ENCODE measurements at regions not wholly inside any gene's neighbourhood (a gene's known extent, or its start where the extent isn't known, plus 50 kb on each side); places are given as distances from the start of the nearest gene placed in this dataset.
"Not testable (repeated sequence)": the region's sequence is repeated elsewhere in the genome, so short reads cannot be mapped to it uniquely, and the experiment has no call there.

DNA sequence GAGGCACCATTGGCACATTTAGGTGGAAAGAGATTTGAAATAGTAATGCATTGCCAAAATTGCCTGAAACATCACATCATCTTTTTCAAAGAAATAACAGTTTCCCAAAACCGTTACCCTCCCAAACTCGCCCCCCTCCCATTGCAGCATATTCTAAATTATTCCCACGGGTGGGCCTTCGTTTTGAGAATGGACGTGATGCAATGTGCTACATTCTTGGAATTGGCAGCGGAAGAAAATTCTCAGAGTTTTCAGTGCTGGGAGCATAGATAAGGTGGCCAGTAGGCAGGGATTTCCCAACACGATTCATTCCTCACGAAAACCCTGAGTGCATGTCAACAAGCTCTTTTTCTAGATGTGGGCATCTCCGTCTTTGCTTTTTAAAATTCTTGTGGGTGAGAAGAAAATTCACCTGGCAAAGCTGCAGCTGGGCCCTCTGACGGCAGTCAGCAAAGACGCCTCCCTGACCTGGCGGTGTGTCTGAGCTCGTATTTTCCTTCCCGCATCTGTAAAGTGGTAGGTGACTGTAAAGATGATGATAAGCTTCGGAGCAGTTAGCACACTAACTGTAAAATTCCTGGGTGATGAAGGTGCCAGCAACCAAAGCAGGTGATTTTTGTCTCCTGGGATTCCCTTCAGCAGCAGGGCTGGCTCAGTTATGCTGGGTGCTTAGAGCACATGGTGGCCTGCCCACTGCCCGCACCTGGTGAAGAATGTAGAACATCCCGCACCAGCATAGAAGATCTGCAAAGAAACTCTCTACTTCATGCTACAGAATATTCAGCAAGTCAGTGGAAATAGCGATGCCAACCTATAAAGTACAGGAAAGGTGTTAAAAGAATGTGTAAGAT is 141.9 kb upstream of the KLF6 start:
- no peak for DNase-seq (ENCODE audit: low read depth)
- H3K4me3 ChIP-seq (ENCODE audit: low read depth, low read length) = no peak overlapping the region
- TF ChIP-seq MYC (IDR thresholded peaks at IDR 0.05; ENCODE audit: low read depth, low read length) (no peak), MAX (IDR thresholded peaks at IDR 0.05; ENCODE audit: low read depth, low read length) (no peak), POLR2A (IDR thresholded peaks at IDR 0.05; ENCODE audit: extremely low read depth, insufficient read length) (no peak)
- TF ChIP-seq, protein P1, sequence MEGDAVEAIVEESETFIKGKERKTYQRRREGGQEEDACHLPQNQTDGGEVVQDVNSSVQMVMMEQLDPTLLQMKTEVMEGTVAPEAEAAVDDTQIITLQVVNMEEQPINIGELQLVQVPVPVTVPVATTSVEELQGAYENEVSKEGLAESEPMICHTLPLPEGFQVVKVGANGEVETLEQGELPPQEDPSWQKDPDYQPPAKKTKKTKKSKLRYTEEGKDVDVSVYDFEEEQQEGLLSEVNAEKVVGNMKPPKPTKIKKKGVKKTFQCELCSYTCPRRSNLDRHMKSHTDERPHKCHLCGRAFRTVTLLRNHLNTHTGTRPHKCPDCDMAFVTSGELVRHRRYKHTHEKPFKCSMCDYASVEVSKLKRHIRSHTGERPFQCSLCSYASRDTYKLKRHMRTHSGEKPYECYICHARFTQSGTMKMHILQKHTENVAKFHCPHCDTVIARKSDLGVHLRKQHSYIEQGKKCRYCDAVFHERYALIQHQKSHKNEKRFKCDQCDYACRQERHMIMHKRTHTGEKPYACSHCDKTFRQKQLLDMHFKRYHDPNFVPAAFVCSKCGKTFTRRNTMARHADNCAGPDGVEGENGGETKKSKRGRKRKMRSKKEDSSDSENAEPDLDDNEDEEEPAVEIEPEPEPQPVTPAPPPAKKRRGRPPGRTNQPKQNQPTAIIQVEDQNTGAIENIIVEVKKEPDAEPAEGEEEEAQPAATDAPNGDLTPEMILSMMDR (IDR thresholded peaks at IDR 0.05; ENCODE audit: low read depth, low read length) = no peak

DNA sequence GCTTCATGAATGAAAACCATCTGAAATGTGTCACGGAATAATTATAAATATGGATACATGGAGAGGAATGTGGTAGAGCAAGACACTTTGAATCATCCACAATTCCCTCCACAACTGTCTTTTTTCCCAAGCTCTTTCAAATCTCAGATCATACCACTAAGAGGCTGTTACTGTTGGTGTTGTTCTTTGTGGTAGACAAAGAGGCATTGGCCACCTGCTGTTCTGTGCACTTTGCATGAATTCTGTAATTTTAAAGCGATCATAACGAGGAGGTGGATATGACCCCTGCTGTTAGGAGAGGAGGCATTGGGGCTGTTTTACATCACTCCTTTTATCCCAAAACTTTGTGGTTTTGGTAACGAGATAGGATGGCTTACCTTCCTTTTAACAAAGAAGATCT is 141.2 kb upstream of the KLF6 start:
- DNase-seq (ENCODE audit: low read depth) = no peak

DNA sequence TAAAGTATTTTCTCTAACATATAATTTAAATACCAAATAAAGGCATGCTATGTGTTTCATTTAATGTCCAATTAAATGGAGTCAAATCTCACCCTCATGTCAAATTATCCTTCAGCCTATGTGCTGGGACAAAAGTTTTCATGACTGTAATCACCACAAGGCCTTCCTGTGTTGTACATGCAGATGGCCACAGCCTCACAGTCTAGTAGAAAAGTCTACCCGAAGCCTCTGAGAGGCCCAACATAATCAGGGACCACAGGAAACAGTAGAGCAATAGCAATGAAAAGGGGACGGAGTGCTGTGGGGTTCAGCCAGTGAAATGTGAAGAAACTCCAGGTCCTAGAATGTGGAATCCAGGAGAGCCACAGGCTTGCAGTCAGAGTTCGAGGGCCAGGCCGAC is 140.2 kb upstream of the KLF6 start:
- no peak overlapping the region for H3K4me3 ChIP-seq (ENCODE audit: low read depth, low read length)
- no peak for TF ChIP-seq MYC (IDR thresholded peaks at IDR 0.05; ENCODE audit: low read depth, low read length)
- DNase-seq (ENCODE audit: low read depth) = no peak

More for the DNA sequence above, 141.2 kb upstream of the KLF6 start:
- H3K4me3 ChIP-seq (ENCODE audit: low read depth, low read length) = no peak overlapping the region
- no peak for TF ChIP-seq MAX (IDR thresholded peaks at IDR 0.05; ENCODE audit: low read depth, low read length)
- no peak for TF ChIP-seq MYC (IDR thresholded peaks at IDR 0.05; ENCODE audit: low read depth, low read length)
- TF ChIP-seq, protein P1 (IDR thresholded peaks at IDR 0.05; ENCODE audit: low read depth, low read length) = no peak
- no peak for TF ChIP-seq POLR2A (IDR thresholded peaks at IDR 0.05; ENCODE audit: extremely low read depth, insufficient read length)

DNA sequence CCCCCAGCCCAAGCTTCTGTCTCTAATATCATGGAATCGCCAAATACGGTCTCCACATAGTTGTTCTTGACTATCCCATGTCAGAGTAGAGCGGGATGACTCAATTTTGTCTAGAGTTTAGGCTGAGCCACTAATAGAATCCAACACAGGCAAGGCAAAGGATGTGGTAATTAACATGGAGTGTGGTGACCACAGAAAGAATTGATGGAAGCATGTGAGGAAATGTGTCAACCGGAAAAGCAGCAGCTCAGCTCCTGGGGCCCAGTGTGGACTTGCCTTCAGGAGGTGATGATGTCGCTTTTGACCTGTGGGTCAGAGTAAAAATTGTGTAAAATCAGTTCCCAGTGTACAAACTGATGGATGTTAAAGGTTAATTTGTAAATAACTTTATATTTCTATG is 139.3 kb upstream of the KLF6 start:
- no peak overlapping the region for H3K4me3 ChIP-seq (ENCODE audit: low read depth, low read length)
- DNase-seq (ENCODE audit: low read depth) = no peak
- TF ChIP-seq POLR2A (IDR thresholded peaks at IDR 0.05; ENCODE audit: extremely low read depth, insufficient read length) = no peak
- TF ChIP-seq MAX (IDR thresholded peaks at IDR 0.05; ENCODE audit: low read depth, low read length) = no peak

DNA sequence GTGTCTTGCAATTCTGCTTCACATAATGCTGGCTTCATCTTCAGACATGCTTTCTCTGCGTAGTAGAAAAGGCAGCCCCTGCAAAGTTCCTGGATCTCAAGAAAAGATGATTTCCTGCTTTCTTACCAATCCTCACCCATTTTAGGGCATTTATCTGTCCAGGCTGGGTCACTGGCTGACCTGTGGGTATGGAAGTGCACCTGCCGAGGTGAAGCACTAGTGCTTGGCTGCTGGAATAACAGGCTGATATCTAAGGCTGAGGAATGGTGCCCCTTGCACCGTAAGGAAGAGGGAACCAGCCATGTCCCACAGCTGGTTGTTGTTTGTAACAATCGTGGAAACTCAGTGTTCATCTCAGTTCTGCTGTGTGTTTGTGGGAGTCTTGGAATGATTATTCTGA is 138.0 kb upstream of the KLF6 start:
- no peak overlapping the region for H3K4me3 ChIP-seq (ENCODE audit: low read depth, low read length)
- TF ChIP-seq MYC (IDR thresholded peaks at IDR 0.05; ENCODE audit: low read depth, low read length) = no peak
- TF ChIP-seq, protein P1 (IDR thresholded peaks at IDR 0.05; ENCODE audit: low read depth, low read length) = no peak
- no peak for TF ChIP-seq MAX (IDR thresholded peaks at IDR 0.05; ENCODE audit: low read depth, low read length)
- no peak for TF ChIP-seq POLR2A (IDR thresholded peaks at IDR 0.05; ENCODE audit: extremely low read depth, insufficient read length)
- no peak for DNase-seq (ENCODE audit: low read depth)

DNA sequence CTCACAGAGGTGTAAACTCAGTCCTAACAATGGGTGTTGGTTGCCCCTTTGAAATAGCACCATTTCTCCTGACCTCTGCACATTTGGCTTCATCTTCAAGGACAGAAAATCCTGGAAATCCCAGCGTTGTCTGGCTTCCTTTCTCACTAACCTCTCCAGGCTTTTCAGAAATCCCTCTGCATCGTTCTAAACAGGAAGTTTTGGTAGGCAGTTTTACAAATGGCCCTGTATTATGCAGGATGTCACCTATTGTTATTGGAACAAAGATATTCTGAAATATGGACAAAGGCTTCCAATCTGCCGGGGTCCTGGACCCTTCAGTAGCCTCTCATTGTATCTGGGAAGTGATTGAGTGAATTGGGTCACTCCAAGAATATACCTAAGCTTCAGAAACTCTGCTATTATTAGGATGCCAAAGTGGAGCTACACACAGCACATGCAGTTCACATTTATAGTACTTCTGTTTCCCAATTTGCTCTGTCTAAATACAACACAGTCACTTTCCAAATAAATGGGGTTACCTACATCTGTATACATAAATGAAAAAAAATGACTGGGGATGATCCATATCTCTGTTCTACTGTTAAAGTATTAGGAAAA is 134.8 kb upstream of the KLF6 start:
- TF ChIP-seq POLR2A (IDR thresholded peaks at IDR 0.05; ENCODE audit: extremely low read depth, insufficient read length) = no peak
- TF ChIP-seq, protein P1 (IDR thresholded peaks at IDR 0.05; ENCODE audit: low read depth, low read length) = no peak
- no peak for TF ChIP-seq MAX (IDR thresholded peaks at IDR 0.05; ENCODE audit: low read depth, low read length)
- TF ChIP-seq MYC (IDR thresholded peaks at IDR 0.05; ENCODE audit: low read depth, low read length) = no peak
- DNase-seq (ENCODE audit: low read depth) = no peak
- no peak overlapping the region for H3K4me3 ChIP-seq (ENCODE audit: low read depth, low read length)

DNA sequence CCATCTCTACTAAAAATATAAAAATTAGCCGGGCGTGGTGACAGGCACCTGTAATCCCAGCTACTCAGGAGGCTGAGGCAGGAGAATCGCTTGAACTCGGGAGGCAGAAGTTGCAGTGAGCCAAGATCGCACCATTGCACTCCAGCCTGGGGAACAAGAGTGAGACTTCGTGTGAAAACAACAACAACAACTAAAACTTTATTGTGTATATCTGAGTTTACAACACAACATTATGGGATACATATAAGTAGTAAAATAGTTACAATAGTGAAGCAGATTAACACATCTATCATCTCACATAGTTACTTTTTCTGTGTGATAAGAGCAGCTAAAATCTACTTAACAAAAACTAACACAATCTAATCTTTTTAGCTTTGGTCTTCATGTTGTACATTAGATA is 132.4 kb upstream of the KLF6 start:
- DNase-seq (ENCODE audit: low read depth); H3K4me3 ChIP-seq (ENCODE audit: low read depth, low read length): not testable (repeated sequence)

All from NB4 (cell line).